ENCODE measurements at regions not wholly inside any gene's neighbourhood (a gene's known extent, or its start where the extent isn't known, plus 50 kb on each side); places are given as distances from the start of the nearest gene placed in this dataset.

DNA sequence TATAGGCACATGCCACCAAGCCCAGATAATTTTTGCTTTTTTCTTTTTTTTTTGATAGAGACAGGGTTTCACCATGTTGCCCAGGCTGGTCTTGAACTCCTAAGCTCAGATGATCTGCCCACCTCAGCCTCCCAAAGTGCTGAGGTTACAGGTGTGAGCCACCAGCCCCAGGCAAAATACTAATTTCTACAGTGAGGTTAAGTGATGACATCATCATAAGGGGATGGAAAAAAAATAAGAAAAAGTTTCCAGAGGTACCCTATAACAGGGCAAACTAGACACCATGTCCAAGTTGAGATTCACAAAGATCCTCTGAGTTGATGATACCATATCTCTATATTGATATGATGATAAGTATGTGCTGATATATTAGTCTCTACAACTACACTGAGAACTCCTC, 163.7 kb upstream of the ACVR2A start:
- intact Hi-C loops (cut with DNase I; ENCODE audit: low total_unique reads) = no loop called here
- no peak for DNase-seq
- Histone ChIP-seq H3K36me3 (ENCODE audit: low read depth, missing control alignments) (no peaks in the 10 kb centered on the region), H3K4me3 (no peak overlapping the region), H3K27me3 (no peaks in the 10 kb centered on the region), H3K9me3 (no peaks in the 10 kb centered on the region), H3K27ac (no peak overlapping the region), H3K4me1 (no peaks in the 10 kb centered on the region)
- TF ChIP-seq, protein P1, sequence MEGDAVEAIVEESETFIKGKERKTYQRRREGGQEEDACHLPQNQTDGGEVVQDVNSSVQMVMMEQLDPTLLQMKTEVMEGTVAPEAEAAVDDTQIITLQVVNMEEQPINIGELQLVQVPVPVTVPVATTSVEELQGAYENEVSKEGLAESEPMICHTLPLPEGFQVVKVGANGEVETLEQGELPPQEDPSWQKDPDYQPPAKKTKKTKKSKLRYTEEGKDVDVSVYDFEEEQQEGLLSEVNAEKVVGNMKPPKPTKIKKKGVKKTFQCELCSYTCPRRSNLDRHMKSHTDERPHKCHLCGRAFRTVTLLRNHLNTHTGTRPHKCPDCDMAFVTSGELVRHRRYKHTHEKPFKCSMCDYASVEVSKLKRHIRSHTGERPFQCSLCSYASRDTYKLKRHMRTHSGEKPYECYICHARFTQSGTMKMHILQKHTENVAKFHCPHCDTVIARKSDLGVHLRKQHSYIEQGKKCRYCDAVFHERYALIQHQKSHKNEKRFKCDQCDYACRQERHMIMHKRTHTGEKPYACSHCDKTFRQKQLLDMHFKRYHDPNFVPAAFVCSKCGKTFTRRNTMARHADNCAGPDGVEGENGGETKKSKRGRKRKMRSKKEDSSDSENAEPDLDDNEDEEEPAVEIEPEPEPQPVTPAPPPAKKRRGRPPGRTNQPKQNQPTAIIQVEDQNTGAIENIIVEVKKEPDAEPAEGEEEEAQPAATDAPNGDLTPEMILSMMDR (IDR thresholded peaks at IDR 0.05) = no peak
- no peak for TF ChIP-seq POLR2A (IDR thresholded peaks at IDR 0.05)

DNA sequence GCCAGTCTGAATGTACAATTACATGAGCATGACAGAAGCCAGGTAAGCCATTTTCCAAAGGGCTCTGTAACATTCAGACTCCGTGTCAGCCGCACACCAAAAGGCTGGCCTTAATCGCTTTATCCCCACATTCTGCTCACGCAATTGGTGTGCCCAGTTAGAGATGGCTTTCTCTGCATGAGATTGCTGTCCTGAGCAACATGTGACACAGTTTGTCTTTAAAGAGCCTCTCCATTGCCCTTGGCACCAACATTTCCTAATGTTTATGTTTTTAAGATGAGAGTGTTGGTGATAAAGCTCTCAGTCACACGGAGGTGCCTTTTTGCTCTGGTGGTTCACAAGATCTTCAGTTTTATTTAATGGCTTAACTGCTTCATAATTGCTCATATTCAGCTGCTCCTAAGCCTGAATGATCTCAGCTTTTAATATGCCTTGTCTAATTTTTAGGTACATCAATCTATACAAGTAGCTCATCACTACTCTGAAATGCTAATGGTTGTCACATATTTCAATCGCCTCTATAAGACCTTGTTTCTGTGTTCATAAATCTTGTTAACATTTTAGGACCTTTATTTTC, 164.8 kb upstream of the ACVR2A start:
- Histone ChIP-seq H3K4me1 (no peaks in the 10 kb centered on the region), H3K36me3 (ENCODE audit: low read depth, missing control alignments) (no peaks in the 10 kb centered on the region), H3K27ac (no peak overlapping the region), H3K4me3 (no peak overlapping the region), H3K9me3 (no peaks in the 10 kb centered on the region), H3K27me3 (no peaks in the 10 kb centered on the region)
- intact Hi-C loops (cut with DNase I; ENCODE audit: low total_unique reads) = no loop called here
- WGBS, 2 donors = 78 to 80% methylated on average over 6 of the region's 6 CpGs
- TF ChIP-seq, protein P1 (IDR thresholded peaks at IDR 0.05) = no peak
- no peak for DNase-seq

DNA sequence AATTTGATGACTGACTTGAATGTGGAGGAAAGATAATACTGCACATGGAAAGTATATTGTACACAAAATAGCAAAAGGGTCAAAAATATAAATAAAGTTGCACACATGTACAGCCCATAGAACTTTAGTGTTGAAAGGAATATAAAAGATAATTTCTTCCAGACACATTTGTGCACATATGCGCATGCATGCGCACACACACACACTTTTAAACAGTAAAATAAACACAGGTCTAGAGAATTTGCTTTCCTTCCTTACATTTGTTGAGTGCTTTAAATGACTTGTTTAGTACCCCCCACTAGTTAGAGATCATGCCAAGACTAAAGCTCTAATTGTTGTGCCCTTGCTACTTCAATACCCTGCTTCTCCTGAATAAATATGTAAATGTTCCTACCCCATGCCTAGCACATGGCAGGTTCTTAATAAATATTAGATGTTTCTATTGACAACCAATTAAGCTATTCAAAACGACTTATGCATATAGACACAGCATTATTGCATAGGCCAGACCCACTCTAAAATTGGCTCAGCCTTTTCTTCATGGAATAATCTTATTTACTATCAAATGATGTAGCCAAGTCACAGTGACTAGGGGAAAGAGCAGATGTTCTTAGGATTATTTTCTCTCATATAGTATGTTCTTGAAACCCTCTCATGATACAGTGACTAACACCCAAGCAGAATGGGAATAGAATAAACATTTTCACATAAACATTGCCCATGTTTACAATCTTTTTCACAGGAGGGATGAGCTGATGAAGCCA, 165.5 kb upstream of the ACVR2A start:
- Histone ChIP-seq H3K27me3 (no peaks in the 10 kb centered on the region), H3K36me3 (ENCODE audit: low read depth, missing control alignments) (no peaks in the 10 kb centered on the region), H3K4me1 (no peaks in the 10 kb centered on the region), H3K4me3 (no peak overlapping the region), H3K27ac (no peak overlapping the region), H3K9me3 (no peaks in the 10 kb centered on the region)
- TF ChIP-seq, protein P1 (IDR thresholded peaks at IDR 0.05) = no peak
- no peak for TF ChIP-seq POLR2A (IDR thresholded peaks at IDR 0.05)
- WGBS, 2 donors = 88 to 92% methylated on average over 3 of the region's 3 CpGs
- intact Hi-C loops (cut with DNase I; ENCODE audit: low total_unique reads) = no loop called here
- no peak for DNase-seq

DNA sequence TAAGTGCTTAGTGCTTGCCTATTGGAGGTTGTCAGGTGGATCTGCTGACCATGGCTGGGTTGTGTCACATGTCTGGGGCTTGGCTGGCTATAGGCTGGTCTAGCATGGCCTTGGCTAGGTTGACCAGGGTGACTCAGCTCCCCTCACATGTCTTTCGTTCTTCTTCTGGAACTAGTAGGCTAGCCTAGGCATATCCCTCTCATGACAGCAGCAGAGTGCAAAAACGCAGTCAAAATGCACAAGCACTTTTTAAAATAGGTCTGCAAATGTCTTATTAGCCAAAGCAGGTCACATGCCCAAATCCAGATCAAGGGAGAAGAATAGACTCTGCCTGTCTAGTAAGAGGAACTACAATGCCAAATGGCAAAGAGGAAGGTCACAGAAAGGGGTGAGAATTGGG, 179.7 kb upstream of the ACVR2A start:
- Histone ChIP-seq H3K9me3 (no peaks in the 10 kb centered on the region), H3K27me3 (no peaks in the 10 kb centered on the region), H3K36me3 (ENCODE audit: low read depth, missing control alignments) (no peaks in the 10 kb centered on the region), H3K4me1 (no peaks in the 10 kb centered on the region), H3K27ac (no peak overlapping the region), H3K4me3 (no peak overlapping the region)
- TF ChIP-seq, protein P1 (IDR thresholded peaks at IDR 0.05) = no peak
- TF ChIP-seq POLR2A (IDR thresholded peaks at IDR 0.05) = no peak
- DNase-seq = no peak
- intact Hi-C loops (cut with DNase I; ENCODE audit: low total_unique reads) = no loop called here
- 87 to 93% methylated on average over 2 of the region's 2 CpGs for WGBS, 2 donors

DNA sequence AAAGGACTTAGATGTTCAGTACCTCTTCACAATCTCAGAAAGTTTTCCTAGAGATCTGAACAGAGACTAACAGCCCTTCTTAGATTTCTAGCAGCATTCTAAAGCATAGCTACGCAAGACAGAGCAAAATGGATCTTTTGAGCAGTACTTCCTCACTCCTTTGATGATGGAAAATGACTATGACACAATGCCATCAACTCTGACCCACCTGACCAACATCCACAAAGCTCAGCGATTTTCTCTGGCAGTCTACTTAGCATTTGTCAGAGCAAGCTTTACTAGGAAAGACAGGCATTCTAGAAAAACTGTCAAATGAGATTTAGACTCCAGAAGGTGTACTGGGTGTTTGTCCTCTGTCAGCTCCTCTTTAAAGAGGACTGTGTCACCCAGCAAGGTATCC, 180.9 kb upstream of the ACVR2A start:
- intact Hi-C loops (cut with DNase I; ENCODE audit: low total_unique reads) = no loop called here

More for the DNA sequence above, 180.9 kb upstream of the ACVR2A start:
- DNase-seq = no peak
- 70 to 85% methylated on average over 2 of the region's 2 CpGs for WGBS, 2 donors
- H3K9me3 ChIP-seq = no peaks in the 10 kb centered on the region
- H3K4me3 ChIP-seq = no peak overlapping the region
- H3K4me1 ChIP-seq = no peaks in the 10 kb centered on the region
- no peaks in the 10 kb centered on the region for H3K36me3 ChIP-seq (ENCODE audit: low read depth, missing control alignments)
- no peak for TF ChIP-seq POLR2A (IDR thresholded peaks at IDR 0.05)
- TF ChIP-seq, protein P1 (IDR thresholded peaks at IDR 0.05) = no peak
- H3K27me3 ChIP-seq = no peaks in the 10 kb centered on the region
- H3K27ac ChIP-seq = no peak overlapping the region

Data from testis (tissue), 2 donors.